CD14-positive monocyte (primary cell): ENCODE measurements at regions not wholly inside any gene's neighbourhood (a gene's known extent, or its start where the extent isn't known, plus 50 kb on each side); places are given as distances from the start of the nearest gene placed in this dataset.

Source experiments
- DNase-seq, 3 donors: peaks; one replicate each; pipeline ENCODE4 v3.0.0-alpha.2; 2011 to 2022
- H2AFZ ChIP-seq: 2 replicates; pipeline ENCODE4 v1.6.0; 2012; ENCODE audit warnings: mild to moderate bottlenecking, low read depth, low read length, inconsistent platforms; ENCODE audit not compliant: insufficient read depth, poor library complexity, severe bottlenecking
- H3K27ac ChIP-seq, 2 donors: 1 replicate in 1 of 2; 2 replicates in 1 of 2; pipeline ENCODE4 v1.5.1; 2012 to 2013; ENCODE audit warnings: low read length in 2 of 2, control low read depth in 1 of 2, inconsistent platforms in 1 of 2, low read depth in 1 of 2, mild to moderate bottlenecking in 1 of 2
- H3K27me3 ChIP-seq, 2 donors: one replicate each; pipeline versions ENCODE4 v1.6.0 to v1.6.1; 2011 to 2013; ENCODE audit warnings: low read length in 2 of 2; ENCODE audit not compliant: control insufficient read depth in 2 of 2, insufficient read depth in 2 of 2
- H3K36me3 ChIP-seq, 2 donors: replicated peaks in 1 of 2; 1 replicate in 1 of 2; 2 replicates in 1 of 2; pipeline versions ENCODE4 v1.5.1 to v1.6.1; 2012 to 2013; ENCODE audit warnings: low read length in 2 of 2, control low read depth in 1 of 2, inconsistent platforms in 1 of 2, mild to moderate bottlenecking in 1 of 2; ENCODE audit not compliant: insufficient read depth in 2 of 2, control insufficient read depth in 1 of 2
- H3K4me1 ChIP-seq, 2 donors: 1 replicate in 1 of 2; 2 replicates in 1 of 2; pipeline versions ENCODE4 v1.5.1 to v1.6.1; 2012 to 2013; ENCODE audit warnings: low read length in 2 of 2, control low read depth in 1 of 2, inconsistent platforms in 1 of 2, mild to moderate bottlenecking in 1 of 2, moderate library complexity in 1 of 2; ENCODE audit not compliant: insufficient read depth in 2 of 2, control insufficient read depth in 1 of 2
- H3K4me2 ChIP-seq: replicated peaks from 2 replicates; pipeline ENCODE3; 2012; ENCODE audit warnings: low read length, moderate library complexity, mild to moderate bottlenecking; ENCODE audit not compliant: poor library complexity, severe bottlenecking; ENCODE audit errors: extremely low read depth
- H3K4me3 ChIP-seq, 3 experiments: fragments of 200-600 bp in 1 of 3; sonication (generic) in 1 of 3; replicated peaks in 1 of 3; 1 replicate in 2 of 3; 2 replicates in 1 of 3; pipeline ENCODE4 v1.5.1; 2011 to 2013; ENCODE audit warnings: low read length in 3 of 3, mild to moderate bottlenecking in 3 of 3, control low read depth in 2 of 3, low read depth in 2 of 3, inconsistent platforms in 1 of 3, moderate library complexity in 1 of 3
- H3K79me2 ChIP-seq: 2 replicates; pipeline ENCODE4 v1.6.0; 2012; ENCODE audit warnings: mild to moderate bottlenecking, control low read depth, inconsistent platforms, low read length, moderate library complexity; ENCODE audit not compliant: insufficient read depth
- H3K9ac ChIP-seq: 2 replicates; pipeline ENCODE4 v1.6.0; 2017; ENCODE audit warnings: low read length, mild to moderate bottlenecking; ENCODE audit not compliant: insufficient read depth, poor library complexity, severe bottlenecking
- H3K9me3 ChIP-seq, 2 donors: replicated peaks in 1 of 2; 1 replicate in 1 of 2; 2 replicates in 1 of 2; pipeline versions ENCODE4 v1.5.1 to v1.6.1; 2012 to 2013; ENCODE audit warnings: low read length in 2 of 2, control low read depth in 1 of 2; ENCODE audit not compliant: control insufficient read depth in 1 of 2, insufficient read depth in 1 of 2
- H4K20me1 ChIP-seq: 2 replicates; pipeline ENCODE4 v1.6.0; 2012; ENCODE audit warnings: mild to moderate bottlenecking, low read length, control low read depth, moderate library complexity; ENCODE audit not compliant: insufficient read depth
- H3K27ac Mint-ChIP-seq, 7 donors: one replicate each; pipeline ENCODE4 v1.8.0; 2020; ENCODE audit warnings: mild to moderate bottlenecking in 7 of 7, mixed read lengths in 7 of 7, moderate library complexity in 6 of 7, inconsistent platforms in 2 of 7
- H3K27me3 Mint-ChIP-seq, 3 donors: one replicate each; pipeline ENCODE4 v1.8.0; 2021 to 2022; ENCODE audit warnings: low read depth in 3 of 3, mild to moderate bottlenecking in 3 of 3, mixed read lengths in 3 of 3, moderate library complexity in 3 of 3, inconsistent platforms in 1 of 3
- H3K36me3 Mint-ChIP-seq, 2 donors: one replicate each; pipeline ENCODE4 v1.8.0; 2020; ENCODE audit warnings: mixed read lengths in 2 of 2, inconsistent platforms in 1 of 2, mild to moderate bottlenecking in 1 of 2
- H3K4me1 Mint-ChIP-seq: one replicate; pipeline ENCODE4 v1.8.0; 2020; ENCODE audit warnings: mild to moderate bottlenecking, mixed read lengths
- H3K4me3 Mint-ChIP-seq, 2 donors: one replicate each; pipeline ENCODE4 v1.8.0; 2020; ENCODE audit warnings: mild to moderate bottlenecking in 2 of 2, mixed read lengths in 2 of 2, moderate library complexity in 1 of 2
- H3K9me3 Mint-ChIP-seq, 7 donors: one replicate each; pipeline ENCODE4 v1.8.0; 2020 to 2022; ENCODE audit warnings: mixed read lengths in 7 of 7, mild to moderate bottlenecking in 6 of 7, moderate library complexity in 6 of 7, inconsistent platforms in 2 of 7
- WGBS: methylation state at CpG from one replicate; pipeline ENCODE4 v1.1.5; 2013; ENCODE audit warnings: missing lambda C conversion rate; ENCODE audit not compliant: insufficient coverage; 5-methylcytosine and 5-hydroxymethylcytosine counted together
- intact Hi-C, 2 donors: fragments of 100-400 bp; cut with micrococcal nuclease; formaldehyde crosslinking; loops; one replicate each; pipeline versions ENCODE4 v1.15.0 to v1.15.1; 2023
- TF ChIP-seq, protein P1 (sequence below): fragments of 200-600 bp; IDR thresholded peaks from one replicate; pipeline ENCODE4 v1.8.0; 2022; ENCODE audit warnings: antibody characterized with exemption, mild to moderate bottlenecking

DNA sequence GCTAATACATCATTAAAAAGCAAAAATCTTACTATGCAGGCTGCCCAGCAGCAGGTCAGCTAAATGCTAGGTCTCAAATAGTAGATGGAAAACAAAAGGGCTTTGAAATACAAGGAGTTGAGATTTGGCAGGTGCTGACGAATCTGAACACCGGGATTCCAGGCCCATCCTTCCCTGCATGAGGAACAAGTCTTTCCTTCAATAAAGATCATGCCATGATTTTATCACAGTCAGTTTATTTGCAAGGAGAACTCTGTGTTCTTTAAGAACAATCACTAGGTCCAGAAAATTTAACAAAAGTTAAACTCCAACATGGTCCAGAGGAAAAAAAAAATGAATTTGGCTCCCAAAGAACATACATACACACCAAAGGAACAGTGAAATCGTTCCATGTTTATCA, 551.4 kb downstream of the SLITRK6 start:
- no peak overlapping the region for H3K4me3 ChIP-seq
- no peaks in the 10 kb centered on the region for H3K36me3 ChIP-seq

DNA sequence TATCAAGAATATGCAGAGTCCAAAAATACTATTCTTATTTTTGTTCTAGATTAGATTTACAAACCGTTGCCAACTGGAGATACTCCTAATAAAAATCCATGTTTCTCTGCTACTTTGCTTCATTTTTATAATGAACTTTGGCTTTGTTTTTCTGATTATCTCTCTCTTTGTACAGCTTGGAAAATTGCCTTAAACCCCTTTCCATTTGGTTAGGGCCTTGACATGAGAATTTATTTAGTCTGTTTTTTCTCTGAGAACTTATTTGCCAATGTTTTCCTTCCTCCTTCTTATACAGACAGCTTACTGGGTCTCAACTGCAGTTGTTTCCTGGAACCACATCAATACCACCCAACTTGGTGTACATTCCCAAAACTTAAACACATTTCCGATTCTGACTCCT, 555.4 kb downstream of the SLITRK6 start:
- Mint-ChIP-seq H3K4me1 (no peaks in the 10 kb centered on the region), H3K27ac (no peak overlapping the region), H3K36me3 (no peaks in the 10 kb centered on the region), H3K27me3 (no peaks in the 10 kb centered on the region), H3K9me3 (peaks cover 0 to 3% (median 1%) of the 10 kb centered on the region in 7 donors), H3K4me3 (no peak overlapping the region)
- Histone ChIP-seq H4K20me1 (no peaks in the 10 kb centered on the region), H3K9ac (no peak overlapping the region), H3K4me3 (no peak overlapping the region), H3K79me2 (no peaks in the 10 kb centered on the region), H3K27me3 (no peaks in the 10 kb centered on the region), H3K9me3 (peaks cover 0 to 2% of the 10 kb centered on the region in 2 donors), H3K4me2 (no peak overlapping the region), H3K4me1 (no peaks in the 10 kb centered on the region), H3K36me3 (no peaks in the 10 kb centered on the region), H3K27ac (no peak overlapping the region), H2AFZ (no peak overlapping the region)
- TF ChIP-seq, protein P1, sequence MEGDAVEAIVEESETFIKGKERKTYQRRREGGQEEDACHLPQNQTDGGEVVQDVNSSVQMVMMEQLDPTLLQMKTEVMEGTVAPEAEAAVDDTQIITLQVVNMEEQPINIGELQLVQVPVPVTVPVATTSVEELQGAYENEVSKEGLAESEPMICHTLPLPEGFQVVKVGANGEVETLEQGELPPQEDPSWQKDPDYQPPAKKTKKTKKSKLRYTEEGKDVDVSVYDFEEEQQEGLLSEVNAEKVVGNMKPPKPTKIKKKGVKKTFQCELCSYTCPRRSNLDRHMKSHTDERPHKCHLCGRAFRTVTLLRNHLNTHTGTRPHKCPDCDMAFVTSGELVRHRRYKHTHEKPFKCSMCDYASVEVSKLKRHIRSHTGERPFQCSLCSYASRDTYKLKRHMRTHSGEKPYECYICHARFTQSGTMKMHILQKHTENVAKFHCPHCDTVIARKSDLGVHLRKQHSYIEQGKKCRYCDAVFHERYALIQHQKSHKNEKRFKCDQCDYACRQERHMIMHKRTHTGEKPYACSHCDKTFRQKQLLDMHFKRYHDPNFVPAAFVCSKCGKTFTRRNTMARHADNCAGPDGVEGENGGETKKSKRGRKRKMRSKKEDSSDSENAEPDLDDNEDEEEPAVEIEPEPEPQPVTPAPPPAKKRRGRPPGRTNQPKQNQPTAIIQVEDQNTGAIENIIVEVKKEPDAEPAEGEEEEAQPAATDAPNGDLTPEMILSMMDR = no peak
- DNase-seq = no peak
- no CpG with 5 or more reads among the region's 2 CpGs for WGBS
- intact Hi-C loops = no loop called here

More for the DNA sequence above, 551.4 kb downstream of the SLITRK6 start:
- Histone ChIP-seq H2AFZ (no peak overlapping the region), H3K27me3 (no peaks in the 10 kb centered on the region), H3K9ac (no peak overlapping the region), H3K4me1 (no peaks in the 10 kb centered on the region), H3K27ac (no peak overlapping the region), H3K9me3 (peaks cover 0 to 10% of the 10 kb centered on the region in 2 donors), H3K79me2 (no peaks in the 10 kb centered on the region), H4K20me1 (no peaks in the 10 kb centered on the region), H3K4me2 (no peak overlapping the region)
- intact Hi-C loops = no loop called here
- no peaks in the 10 kb centered on the region for H3K27me3 Mint-ChIP-seq
- DNase-seq = no peak
- no peaks in the 10 kb centered on the region for H3K36me3 Mint-ChIP-seq
- WGBS = 92% methylated on average over 2 of the region's 3 CpGs
- H3K9me3 Mint-ChIP-seq = peaks cover 0 to 9% (median 4%) of the 10 kb centered on the region in 7 donors
- no peaks in the 10 kb centered on the region for H3K4me1 Mint-ChIP-seq
- no peak overlapping the region for H3K4me3 Mint-ChIP-seq
- H3K27ac Mint-ChIP-seq = no peak overlapping the region
- TF ChIP-seq, protein P1 = no peak
